ENCODE measurements at regions not wholly inside any gene's neighbourhood (a gene's known extent, or its start where the extent isn't known, plus 50 kb on each side); places are given as distances from the start of the nearest gene placed in this dataset.
"Not testable (repeated sequence)": the region's sequence is repeated elsewhere in the genome, so short reads cannot be mapped to it uniquely, and the experiment has no call there.

DNA sequence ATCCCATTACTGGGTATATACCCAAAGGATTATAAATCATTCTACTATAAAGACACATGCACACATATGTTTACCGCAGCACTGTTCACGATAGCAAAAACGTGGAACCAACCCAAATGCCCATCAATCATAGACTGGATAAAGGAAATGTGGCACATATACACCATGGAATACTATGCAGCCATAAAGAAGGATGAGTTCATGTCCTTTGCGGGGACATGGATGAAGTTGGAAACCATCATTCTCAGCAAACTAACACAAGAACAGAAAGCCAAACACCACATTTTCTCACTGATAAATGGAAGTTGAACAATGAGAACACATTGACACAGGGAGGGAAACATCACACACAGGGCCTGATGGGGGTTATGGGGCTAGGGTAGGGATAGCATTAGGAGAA lies 1090.5 kb upstream of the EDIL3 start:
- TF ChIP-seq, protein P1, sequence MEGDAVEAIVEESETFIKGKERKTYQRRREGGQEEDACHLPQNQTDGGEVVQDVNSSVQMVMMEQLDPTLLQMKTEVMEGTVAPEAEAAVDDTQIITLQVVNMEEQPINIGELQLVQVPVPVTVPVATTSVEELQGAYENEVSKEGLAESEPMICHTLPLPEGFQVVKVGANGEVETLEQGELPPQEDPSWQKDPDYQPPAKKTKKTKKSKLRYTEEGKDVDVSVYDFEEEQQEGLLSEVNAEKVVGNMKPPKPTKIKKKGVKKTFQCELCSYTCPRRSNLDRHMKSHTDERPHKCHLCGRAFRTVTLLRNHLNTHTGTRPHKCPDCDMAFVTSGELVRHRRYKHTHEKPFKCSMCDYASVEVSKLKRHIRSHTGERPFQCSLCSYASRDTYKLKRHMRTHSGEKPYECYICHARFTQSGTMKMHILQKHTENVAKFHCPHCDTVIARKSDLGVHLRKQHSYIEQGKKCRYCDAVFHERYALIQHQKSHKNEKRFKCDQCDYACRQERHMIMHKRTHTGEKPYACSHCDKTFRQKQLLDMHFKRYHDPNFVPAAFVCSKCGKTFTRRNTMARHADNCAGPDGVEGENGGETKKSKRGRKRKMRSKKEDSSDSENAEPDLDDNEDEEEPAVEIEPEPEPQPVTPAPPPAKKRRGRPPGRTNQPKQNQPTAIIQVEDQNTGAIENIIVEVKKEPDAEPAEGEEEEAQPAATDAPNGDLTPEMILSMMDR (IDR thresholded peaks at IDR 0.05; ENCODE audit: control extremely low read depth in 1 of 3, insufficient read depth in 1 of 3, low read depth in 1 of 3, low read length in 3 of 3) = not testable (repeated sequence)
- TF ChIP-seq EZH2 (IDR thresholded peaks at IDR 0.05; ENCODE audit: low read depth, low read length, severe bottlenecking) = not testable (repeated sequence)
- TF ChIP-seq, protein P2, sequence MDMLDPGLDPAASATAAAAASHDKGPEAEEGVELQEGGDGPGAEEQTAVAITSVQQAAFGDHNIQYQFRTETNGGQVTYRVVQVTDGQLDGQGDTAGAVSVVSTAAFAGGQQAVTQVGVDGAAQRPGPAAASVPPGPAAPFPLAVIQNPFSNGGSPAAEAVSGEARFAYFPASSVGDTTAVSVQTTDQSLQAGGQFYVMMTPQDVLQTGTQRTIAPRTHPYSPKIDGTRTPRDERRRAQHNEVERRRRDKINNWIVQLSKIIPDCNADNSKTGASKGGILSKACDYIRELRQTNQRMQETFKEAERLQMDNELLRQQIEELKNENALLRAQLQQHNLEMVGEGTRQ (IDR thresholded peaks at IDR 0.05; ENCODE audit: low read length) = not testable (repeated sequence)

Measured in H1 (cell line).